B cell (primary cell): ENCODE measurements at regions not wholly inside any gene's neighbourhood (a gene's known extent, or its start where the extent isn't known, plus 50 kb on each side); places are given as distances from the start of the nearest gene placed in this dataset.

Source experiments
- CTCF ChIP-seq: fragments of 200-600 bp; IDR thresholded peaks from one replicate; pipeline ENCODE4 v1.8.0; 2022; ENCODE audit warnings: antibody characterized with exemption, mild to moderate bottlenecking
- EZH2 ChIP-seq: IDR thresholded peaks from 2 replicates; pipeline ENCODE4 v1.6.1; 2012; ENCODE audit warnings: borderline replicate concordance, low read depth, mild to moderate bottlenecking, moderate library complexity, low read length; ENCODE audit not compliant: insufficient read depth, poor library complexity, severe bottlenecking

DNA sequence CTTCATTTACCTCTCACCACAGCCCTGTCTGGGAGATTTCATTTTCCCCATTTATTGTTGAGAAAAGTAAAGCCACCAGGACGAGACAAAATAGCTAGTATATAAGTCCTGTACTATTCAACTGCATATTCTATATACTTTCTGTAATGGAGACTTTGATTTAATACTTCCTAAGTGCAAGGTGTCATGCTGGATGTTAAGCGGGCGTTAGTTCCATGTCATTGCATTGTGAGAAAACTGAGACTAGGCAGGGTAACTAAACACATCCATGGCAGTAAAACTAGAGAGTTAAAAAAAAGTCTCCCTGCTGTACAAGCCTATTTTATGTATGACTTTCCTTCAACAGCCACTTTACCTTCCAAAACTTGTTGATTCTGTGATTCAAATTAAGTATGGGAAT lies 969.6 kb downstream of the STIM2 start:
- TF ChIP-seq CTCF (no peak), EZH2 (no peak)
